OCI-LY1 (cell line): ENCODE measurements at regions not wholly inside any gene's neighbourhood (a gene's known extent, or its start where the extent isn't known, plus 50 kb on each side); places are given as distances from the start of the nearest gene placed in this dataset.

Experiments used
- CTCF ChIP-seq: fragments of 200-600 bp; sonication (generic), shearing (Covaris generic); IDR thresholded peaks from 2 replicates; pipeline ENCODE4 v1.5.1; 2017; ENCODE audit warnings: mild to moderate bottlenecking, antibody characterized with exemption, low read length, moderate library complexity, mixed read lengths
- EZH2 ChIP-seq: fragments of 200-600 bp; sonication (generic), shearing (Covaris generic); IDR thresholded peaks from 2 replicates; pipeline ENCODE4 v1.8.0; 2017; ENCODE audit warnings: borderline replicate concordance, mixed run types, mild to moderate bottlenecking, antibody characterized with exemption, low read length, moderate library complexity, mixed read lengths

GRCh38 chr16:7051591-7052349, 280.9 kb upstream of the RBFOX1 start:
- TF ChIP-seq CTCF: no peak
- no peak for TF ChIP-seq EZH2
